ENCODE measurements at regions not wholly inside any gene's neighbourhood (a gene's known extent, or its start where the extent isn't known, plus 50 kb on each side); places are given as distances from the start of the nearest gene placed in this dataset.

GRCh38 chr10:118903251-118903650, 126.3 kb upstream of the NANOS1 start:
- intact Hi-C loops (cut with micrococcal nuclease), result no loop called here
- no peak for TF ChIP-seq CTCF (IDR thresholded peaks at IDR 0.05; ENCODE audit: borderline replicate concordance)
- no peaks in the 10 kb centered on the region for H3K4me1 ChIP-seq

GRCh38 chr10:118903691-118904090, 125.8 kb upstream of the NANOS1 start:
- intact Hi-C loops (cut with micrococcal nuclease), result no loop called here
- DNase-seq, result no peak
- Histone ChIP-seq H3K4me3 (no peak overlapping the region), H3K36me3 (no peaks in the 10 kb centered on the region), H3K9me3 (replicated peaks) (peaks cover 2% of the 10 kb centered on the region), H3K4me1 (no peaks in the 10 kb centered on the region), H3K27ac (replicated peaks) (no peak overlapping the region), H3K27me3 (ENCODE audit: low read depth) (no peaks in the 10 kb centered on the region)
- TF ChIP-seq CTCF (IDR thresholded peaks at IDR 0.05; ENCODE audit: borderline replicate concordance), result no peak

More at GRCh38 chr10:118903251-118903650, 126.3 kb upstream of the NANOS1 start:
- H3K27ac ChIP-seq (replicated peaks), result no peak overlapping the region
- no peak overlapping the region for H3K4me3 ChIP-seq
- peaks cover 6% of the 10 kb centered on the region for H3K9me3 ChIP-seq (replicated peaks)
- H3K36me3 ChIP-seq, result no peaks in the 10 kb centered on the region
- no peak for DNase-seq
- no peaks in the 10 kb centered on the region for H3K27me3 ChIP-seq (ENCODE audit: low read depth)

- Histone ChIP-seq H3K4me3 (no peak overlapping the region), H3K27me3 (ENCODE audit: low read depth) (no peaks in the 10 kb centered on the region), H3K9me3 (replicated peaks) (no peaks in the 10 kb centered on the region), H3K27ac (replicated peaks) (no peak overlapping the region), H3K36me3 (no peaks in the 10 kb centered on the region), H3K4me1 (no peaks in the 10 kb centered on the region)
- no peak for TF ChIP-seq CTCF (IDR thresholded peaks at IDR 0.05; ENCODE audit: borderline replicate concordance)
- intact Hi-C loops (cut with micrococcal nuclease), result no loop called here
- no peak for DNase-seq
Observed at GRCh38 chr10:118904286-118904685, 125.2 kb upstream of the NANOS1 start.

- H3K9me3 ChIP-seq (replicated peaks), result no peaks in the 10 kb centered on the region
- no peak for DNase-seq
- no peak overlapping the region for H3K27ac ChIP-seq (replicated peaks)
- TF ChIP-seq CTCF (IDR thresholded peaks at IDR 0.05; ENCODE audit: borderline replicate concordance), result no peak
- no peak overlapping the region for H3K4me3 ChIP-seq
- H3K36me3 ChIP-seq, result no peaks in the 10 kb centered on the region
- intact Hi-C loops (cut with micrococcal nuclease), result no loop called here
- peaks cover 14% of the 10 kb centered on the region for H3K4me1 ChIP-seq
- no peaks in the 10 kb centered on the region for H3K27me3 ChIP-seq (ENCODE audit: low read depth)
Observed at GRCh38 chr10:118907051-118907450, 122.5 kb upstream of the NANOS1 start.

- H3K4me3 ChIP-seq, result no peak overlapping the region
- H3K9me3 ChIP-seq (replicated peaks), result no peaks in the 10 kb centered on the region
- DNase-seq, result no peak
- H3K27ac ChIP-seq (replicated peaks), result no peak overlapping the region
- H3K4me1 ChIP-seq, result peaks cover 30% of the 10 kb centered on the region
- TF ChIP-seq CTCF (IDR thresholded peaks at IDR 0.05; ENCODE audit: borderline replicate concordance), result no peak
- H3K36me3 ChIP-seq, result no peaks in the 10 kb centered on the region
- no peaks in the 10 kb centered on the region for H3K27me3 ChIP-seq (ENCODE audit: low read depth)
- intact Hi-C loops (cut with micrococcal nuclease), result no loop called here
Observed at GRCh38 chr10:118908557-118909256, 120.8 kb upstream of the NANOS1 start.

Measured in left ventricle myocardium inferior (tissue), 1 donor.